GM18858 (cell line): ENCODE measurements at regions not wholly inside any gene's neighbourhood (a gene's known extent, or its start where the extent isn't known, plus 50 kb on each side); places are given as distances from the start of the nearest gene placed in this dataset.
"Not testable (repeated sequence)": the region's sequence is repeated elsewhere in the genome, so short reads cannot be mapped to it uniquely, and the experiment has no call there.

Source experiments
- ATAC-seq: cut with Tn5 transposase; IDR thresholded peaks from one replicate; pipeline ENCODE4 v1.9.1; 2021; ENCODE audit not compliant: unreplicated experiment

GRCh38 chr17:51347851-51348584 lies 87.7 kb downstream of the UTP18 start:
- no peak for ATAC-seq

GRCh38 chr17:51351080-51351479 lies 90.7 kb downstream of the UTP18 start:
- ATAC-seq = no peak

GRCh38 chr17:51351890-51352289 lies 91.5 kb downstream of the UTP18 start:
- ATAC-seq = no peak

GRCh38 chr17:51352798-51353197 lies 92.5 kb downstream of the UTP18 start:
- ATAC-seq = no peak

GRCh38 chr17:51353296-51353695 lies 93.0 kb downstream of the UTP18 start:
- ATAC-seq = no peak

DNA sequence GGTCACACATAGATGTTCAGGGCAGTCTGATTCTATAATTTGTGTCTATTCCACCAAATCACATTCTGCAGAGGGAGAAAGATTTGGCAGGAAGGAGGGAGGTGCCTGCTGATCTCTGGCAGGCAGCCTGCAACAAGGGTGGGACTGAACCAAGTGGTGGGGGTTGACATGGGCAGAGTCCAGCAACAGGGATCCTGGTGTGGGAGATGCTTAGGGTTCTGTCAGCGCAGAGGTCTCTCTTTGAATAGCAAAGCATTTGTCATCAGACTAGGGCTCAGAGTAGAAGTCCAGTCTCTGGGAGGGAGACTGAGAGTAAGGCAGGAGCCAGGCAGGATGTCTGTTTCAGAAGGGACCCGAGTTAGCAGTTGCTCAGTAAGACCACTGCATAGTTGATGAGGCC lies 94.6 kb downstream of the UTP18 start:
- no peak for ATAC-seq

- no peak for ATAC-seq
Measured at GRCh38 chr17:51355441-51356410, 95.4 kb downstream of the UTP18 start.

GRCh38 chr17:51359055-51359454 lies 98.7 kb downstream of the UTP18 start:
- ATAC-seq = no peak

- ATAC-seq = no peak
Measured at GRCh38 chr17:51362811-51363585, 102.7 kb downstream of the UTP18 start.

DNA sequence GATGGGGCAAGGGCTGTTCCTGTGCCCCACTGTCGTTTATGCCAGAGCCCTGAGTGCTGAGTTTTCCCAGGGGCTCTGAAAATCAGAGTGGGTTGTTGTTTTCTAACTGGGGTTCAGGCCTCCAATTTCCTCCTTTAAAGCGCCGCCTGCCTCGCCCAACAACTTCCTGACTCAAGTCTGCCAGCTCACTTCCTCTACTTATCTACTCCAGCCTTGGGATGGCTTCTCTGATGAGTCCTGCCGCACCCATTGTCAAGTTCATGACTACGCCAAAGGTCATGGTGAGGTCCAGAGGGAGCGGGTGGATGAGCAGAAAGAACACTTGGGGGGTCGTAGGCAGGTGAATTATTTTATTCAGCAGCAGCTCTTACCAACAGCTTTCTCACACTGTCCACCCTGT lies 104.7 kb downstream of the UTP18 start:
- no peak for ATAC-seq

- no peak for ATAC-seq
Measured at GRCh38 chr17:51366866-51367265, 106.5 kb downstream of the UTP18 start.

DNA sequence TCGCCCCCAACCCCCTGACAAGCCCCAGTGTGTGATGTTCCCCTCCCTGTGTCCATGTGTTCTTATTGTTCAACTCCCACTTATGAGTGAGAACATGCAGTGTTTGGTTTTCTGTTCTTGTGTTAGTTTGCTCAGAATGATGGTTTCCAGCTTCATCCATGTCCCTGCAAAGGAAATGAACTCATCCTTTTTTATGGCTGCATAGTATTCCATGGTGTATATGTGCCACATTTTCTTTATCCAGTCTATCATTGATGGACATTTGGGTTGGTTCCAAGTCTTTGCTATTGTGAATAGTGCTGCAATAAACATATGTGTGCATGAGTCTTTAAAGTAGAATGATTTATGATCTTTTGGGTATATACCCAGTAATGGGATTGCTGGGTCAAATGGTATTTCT lies 107.5 kb downstream of the UTP18 start:
- not testable (repeated sequence) for ATAC-seq

DNA sequence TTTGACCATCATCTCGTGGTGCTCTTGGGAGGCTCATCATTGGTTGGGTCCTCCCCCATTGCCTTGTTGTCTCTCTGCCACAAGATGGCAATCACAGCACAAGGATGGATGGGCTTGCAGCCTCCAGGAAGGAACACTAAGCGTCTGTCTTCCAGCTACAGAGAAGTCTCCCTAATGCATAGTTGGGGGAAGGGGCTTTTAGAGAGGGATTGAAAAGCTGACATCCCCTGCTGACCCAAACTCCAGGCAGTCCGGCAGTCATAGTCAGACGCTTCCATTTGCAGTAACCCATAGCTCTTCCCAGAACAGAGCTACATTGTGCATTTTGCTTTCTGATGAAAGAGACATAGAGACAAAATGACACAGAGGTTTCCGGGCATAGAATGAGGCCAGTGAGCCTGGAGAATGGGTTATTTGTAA lies 111.4 kb downstream of the UTP18 start:
- no peak for ATAC-seq

DNA sequence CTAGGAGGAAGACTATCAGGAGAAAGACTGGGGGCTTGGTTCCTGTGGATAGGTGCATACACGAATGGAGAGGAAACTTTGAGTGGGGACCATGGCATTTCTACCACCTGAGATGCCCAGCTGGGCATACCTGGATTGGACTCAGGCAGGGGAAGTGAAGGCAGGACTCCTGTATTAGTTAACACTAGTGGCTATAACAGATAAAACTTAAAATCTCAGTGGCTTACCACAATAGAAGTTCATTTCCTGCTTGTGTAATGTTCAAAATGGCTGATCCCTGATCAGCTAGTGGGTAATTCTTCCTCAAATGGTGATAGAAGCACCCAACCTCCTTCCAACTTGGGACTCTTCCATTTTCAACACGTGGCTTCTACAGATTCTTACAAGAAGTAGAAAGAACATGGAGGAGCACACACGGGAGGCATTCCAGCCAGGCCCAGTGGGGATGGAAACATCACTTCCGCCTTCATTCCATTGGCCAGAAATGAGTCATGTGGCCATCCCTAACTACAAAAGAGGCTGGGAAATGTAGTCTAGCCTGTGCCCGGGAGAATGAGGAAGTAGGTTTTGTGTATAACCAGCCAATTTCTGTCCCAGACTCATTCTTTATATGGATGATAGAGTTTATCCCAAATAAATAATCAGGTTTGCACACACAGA lies 112.1 kb downstream of the UTP18 start:
- peak; percentile 89 for ATAC-seq

DNA sequence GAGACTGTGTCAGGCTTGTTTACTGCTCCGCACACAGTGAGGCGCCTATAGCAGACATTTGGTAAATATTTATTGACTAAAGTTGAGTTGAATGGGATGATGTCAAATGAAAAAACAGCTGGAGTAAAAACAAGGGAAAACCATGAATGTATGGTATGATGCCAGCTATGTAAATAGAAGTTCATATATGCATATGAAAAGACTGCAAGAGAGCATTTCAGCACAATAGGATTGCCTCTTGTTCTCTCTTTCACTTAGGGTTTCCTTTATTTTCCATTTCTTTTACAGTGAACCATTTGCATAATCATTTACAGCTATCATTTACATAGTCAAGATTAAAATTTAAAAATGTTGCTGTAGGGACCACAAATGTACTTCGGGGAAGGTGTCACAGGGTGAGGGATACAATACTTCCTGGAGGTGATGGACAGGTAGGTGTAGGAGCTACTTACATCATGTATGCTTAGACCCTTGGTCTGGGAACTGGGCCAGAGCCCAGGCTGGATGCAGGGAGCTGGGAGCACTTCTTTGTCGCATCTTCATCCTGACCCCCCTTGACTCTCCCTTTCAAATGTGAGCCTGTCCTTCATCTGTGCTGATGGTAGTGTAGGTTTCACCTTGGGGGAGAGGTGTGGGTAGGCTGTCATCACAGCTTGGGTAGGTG lies 113.3 kb downstream of the UTP18 start:
- no peak for ATAC-seq

DNA sequence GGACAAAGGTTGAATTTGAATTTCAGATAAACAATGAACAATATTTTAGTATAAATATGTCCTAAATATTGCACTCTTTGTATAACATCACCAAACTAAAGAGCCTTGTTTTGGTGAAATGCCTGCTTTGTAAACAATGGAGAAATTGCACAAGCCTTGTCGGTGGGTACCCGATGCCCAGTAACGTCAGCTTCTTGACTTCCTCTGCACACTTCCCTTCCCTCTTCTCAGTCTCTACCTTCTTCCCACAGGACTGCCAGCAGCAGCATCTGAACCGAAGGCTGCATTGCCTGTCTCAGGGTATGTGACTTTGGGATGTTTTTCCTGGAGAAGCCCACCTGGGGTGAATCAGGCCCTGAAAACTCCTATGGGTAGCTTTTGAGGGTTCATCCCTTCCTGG lies 113.9 kb downstream of the UTP18 start:
- no peak for ATAC-seq

GRCh38 chr17:51375771-51376170 lies 115.4 kb downstream of the UTP18 start:
- no peak for ATAC-seq

- no peak for ATAC-seq
Measured at GRCh38 chr17:51376739-51377138, 116.4 kb downstream of the UTP18 start.

DNA sequence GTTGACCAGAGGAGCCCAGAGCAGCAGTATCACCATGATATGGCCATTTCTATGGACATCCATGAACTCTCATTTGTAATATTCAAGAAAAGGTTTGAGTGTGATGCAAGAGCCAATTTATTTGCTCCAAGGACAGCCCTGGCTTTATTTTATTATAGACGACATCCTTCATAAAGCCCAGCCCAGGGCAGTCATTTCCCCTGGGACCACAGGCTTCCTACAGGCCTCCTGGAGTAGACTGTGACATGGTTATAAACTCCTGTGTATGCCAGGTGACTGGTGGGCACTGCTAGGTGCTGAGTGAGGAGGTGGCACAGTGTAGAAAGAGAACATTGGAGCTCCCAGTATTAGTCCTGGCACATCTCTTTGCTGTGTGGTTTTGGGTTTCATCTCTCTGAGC lies 120.9 kb downstream of the UTP18 start:
- no peak for ATAC-seq

DNA sequence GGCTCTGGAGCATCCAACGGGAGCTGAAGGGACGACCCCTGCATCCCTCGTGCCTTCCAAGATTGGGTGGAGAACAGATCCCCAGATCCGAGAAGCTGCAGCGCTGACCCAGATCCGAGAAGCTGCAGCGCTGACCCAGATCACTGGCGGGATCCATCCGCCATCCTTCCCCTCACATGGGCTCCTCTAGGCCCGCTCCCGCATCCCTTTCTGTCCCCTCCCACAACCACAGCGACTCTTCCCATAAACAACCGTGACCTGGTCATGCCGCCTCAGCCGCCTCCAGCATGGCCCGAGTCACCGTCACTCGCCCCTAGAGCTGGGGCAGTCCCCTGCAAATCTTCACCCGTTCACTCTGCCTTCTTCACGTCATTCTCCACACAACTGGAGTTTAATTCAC lies 124.9 kb downstream of the UTP18 start:
- ATAC-seq = no peak
